HG02610 (cell line): ENCODE measurements at regions not wholly inside any gene's neighbourhood (a gene's known extent, or its start where the extent isn't known, plus 50 kb on each side); places are given as distances from the start of the nearest gene placed in this dataset.
A peak's percentile ranks its signal among the peaks of the same experiment; 100 is the strongest.

Source experiments
- ATAC-seq: cut with Tn5 transposase; IDR thresholded peaks from one replicate; pipeline ENCODE4 v1.9.1; 2021; ENCODE audit warnings: mild to moderate bottlenecking, moderate library complexity; ENCODE audit not compliant: unreplicated experiment

- no peak for ATAC-seq
These were observed 165.8 kb downstream of the UBE2E3 start for GRCh38 chr2:181146171-181146570.

DNA sequence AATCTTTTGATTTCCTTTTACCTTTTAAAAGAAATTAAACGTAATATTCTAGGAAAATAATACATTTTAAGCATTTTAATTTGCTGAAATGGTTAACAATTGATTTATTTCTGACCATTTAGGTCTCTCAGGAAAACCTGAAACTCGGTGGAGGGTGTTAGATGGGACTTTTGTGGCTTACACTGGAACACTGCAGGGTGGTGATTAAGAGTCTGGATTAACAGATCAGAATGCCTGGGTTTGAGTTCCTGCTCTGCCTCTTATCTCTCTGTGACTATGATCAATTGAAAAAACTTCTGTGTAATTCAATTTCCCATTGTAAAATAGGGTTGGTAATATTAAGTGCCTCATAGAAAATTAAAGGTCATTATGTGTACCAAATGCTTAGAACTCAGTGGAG, 168.7 kb downstream of the UBE2E3 start:
- ATAC-seq, result no peak

DNA sequence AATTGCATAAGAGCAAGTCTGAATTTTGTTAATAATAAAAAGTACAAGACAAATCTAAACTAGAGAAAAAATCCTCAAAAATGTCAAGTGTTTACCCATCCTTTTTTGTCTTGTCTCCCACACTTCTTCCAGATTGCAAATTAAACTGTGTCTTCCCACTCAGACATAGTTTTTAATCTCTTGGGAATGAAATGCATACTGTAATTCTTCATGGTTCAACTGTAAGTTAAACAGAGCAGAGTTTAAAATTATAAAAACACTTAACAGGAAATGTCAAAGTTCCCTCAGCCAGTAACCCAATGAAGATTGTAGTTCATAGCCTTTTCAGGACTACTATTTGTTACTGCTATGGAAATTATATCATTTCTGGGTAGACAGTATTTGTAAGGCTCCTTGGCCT, 171.8 kb downstream of the UBE2E3 start:
- no peak for ATAC-seq

GRCh38 chr2:181152701-181153100, 172.3 kb downstream of the UBE2E3 start:
- ATAC-seq, result no peak

DNA sequence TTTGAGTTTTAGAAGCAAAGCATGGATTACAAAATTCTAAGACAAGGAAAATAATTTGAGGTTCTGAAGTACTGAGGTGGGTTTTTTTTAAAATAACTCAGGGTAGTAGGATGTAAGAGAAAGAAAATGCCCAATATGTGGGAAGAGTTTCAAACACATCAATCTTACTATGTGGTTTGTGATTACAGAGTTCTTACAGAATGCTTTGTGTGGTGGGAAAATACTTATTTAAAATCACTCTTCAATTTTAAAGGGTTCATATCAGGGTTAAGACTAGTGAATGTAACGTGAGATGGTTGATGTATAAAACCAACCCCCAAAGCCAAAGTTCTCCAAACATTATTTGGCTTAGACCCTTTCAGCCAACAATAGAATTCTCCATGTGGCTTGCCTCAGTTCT, 173.5 kb downstream of the UBE2E3 start:
- ATAC-seq, result no peak

DNA sequence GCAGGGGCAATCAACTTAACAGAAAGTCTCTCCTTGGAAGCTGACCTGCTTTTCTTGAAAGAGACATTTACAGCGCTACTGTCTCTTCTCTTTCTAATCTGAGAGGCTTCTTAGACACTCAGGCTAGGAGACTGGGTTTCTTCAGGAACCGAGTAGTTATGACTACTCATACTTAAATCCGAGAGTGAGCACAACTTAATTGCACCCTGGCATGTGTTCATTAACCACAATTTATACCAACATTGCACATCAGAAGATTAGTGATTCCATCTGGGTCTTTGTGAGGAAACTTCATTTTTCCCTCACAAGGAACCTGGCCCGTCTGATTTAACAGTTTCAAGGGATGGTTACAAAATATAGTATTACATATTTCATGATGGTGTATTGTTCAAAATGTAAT, 176.9 kb downstream of the UBE2E3 start:
- no peak for ATAC-seq

DNA sequence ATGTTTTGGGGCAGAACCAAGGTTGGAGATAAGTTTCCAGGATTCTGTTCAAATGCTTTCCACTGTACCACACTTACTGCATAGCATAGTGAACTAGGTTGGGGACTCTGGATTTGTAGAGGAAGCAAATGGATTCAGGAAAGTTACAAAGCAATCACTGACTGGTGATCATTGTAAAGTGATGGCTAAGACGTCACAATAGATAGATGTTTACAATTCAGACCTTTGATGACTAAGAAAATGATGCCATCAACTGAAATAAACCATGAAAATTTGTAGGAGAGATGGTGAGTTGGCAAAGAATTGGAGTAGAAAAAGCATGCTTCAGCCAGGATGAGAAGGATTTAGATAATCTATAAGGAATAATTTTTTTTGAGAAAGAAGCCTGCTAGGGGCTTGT, 178.0 kb downstream of the UBE2E3 start:
- no peak for ATAC-seq

DNA sequence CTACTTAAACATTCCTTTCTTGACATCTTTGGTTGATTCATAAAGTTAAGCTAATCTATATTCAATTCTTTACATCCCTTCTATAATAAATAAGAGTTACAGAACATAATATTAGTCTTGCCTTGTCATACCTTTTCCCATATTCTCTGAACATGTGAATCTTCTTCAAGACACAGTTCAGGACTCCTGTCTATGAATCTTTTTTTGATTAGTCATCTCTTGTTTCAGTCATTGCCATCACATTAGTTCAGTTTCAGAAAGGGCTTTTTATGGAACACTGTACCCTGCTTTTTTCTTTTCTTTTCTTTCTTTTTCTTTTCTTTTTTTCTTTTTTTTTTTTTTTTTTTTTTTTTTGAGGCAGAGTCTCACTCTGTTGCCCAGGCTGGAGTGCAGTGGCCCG, 181.2 kb downstream of the UBE2E3 start:
- no peak for ATAC-seq

- no peak for ATAC-seq
These were observed 182.7 kb downstream of the UBE2E3 start for GRCh38 chr2:181163139-181163538.

DNA sequence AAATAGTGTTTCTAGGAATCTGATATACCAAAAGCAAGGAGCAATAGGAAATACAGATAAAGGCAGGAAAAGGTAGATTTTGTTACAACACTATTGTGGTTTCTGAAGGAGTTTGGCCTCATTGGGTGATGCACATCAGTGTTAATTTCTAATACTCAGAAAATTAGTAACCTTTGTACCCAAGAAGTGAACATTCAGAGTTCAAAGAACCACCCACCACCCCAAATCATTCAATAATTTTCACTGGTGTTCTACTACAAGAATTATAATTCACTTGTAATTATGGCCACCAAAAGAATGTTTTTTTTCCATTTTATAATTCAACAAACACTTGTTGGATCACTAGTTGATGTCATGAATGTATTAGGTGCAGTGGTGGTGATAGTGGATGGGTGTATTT, 183.3 kb downstream of the UBE2E3 start:
- no peak for ATAC-seq

DNA sequence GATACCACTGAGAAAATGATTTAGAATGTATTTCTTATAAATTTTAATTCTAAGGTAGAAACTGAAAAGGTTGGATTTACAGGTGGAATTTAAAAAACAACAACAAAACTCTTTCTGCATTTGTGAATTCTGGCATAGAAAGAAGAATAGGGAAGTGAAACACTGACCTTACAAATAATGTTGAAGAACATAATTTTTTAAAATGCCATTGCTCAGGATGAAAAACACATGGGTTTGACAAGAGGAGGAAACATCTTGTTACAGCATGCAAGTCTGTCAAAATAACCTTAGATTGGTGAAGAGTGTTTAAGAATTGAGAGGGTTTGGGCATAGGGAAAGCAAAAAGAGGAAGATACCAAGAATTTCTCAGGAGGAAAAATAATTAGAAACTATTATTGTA, 184.3 kb downstream of the UBE2E3 start:
- ATAC-seq, result peak; percentile 44

DNA sequence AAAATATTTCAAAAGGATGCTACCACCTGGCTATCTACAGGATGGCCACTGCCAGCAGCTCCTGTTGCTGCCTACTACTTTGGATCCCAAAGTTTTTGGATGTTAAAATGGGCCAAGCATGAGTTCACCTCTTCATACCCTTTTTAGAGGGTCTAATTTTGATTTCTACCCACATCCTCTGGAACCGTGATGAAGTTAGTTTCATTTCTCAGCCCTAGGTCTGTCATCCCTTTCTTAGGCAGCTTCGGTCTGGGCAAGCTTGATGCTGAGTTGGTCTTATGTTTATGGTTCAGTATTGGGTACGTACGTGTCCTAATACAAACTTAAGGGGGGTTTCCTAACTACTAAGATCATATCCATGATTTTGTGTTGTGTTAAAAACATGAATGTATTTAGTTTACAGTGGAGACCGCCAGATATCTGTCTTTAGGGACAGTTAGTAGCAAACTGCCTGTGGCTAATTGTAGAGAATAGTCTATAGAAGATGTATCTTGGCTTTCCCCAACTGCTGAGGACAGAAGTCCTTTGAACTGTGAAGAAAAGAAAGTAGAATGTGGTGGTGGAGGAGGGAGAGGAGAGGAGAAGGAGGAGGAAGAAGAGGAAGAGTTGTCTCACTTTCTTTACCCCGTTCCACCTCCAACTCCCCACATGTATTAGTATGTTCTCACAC, 184.9 kb downstream of the UBE2E3 start:
- peak; percentile 80 for ATAC-seq

DNA sequence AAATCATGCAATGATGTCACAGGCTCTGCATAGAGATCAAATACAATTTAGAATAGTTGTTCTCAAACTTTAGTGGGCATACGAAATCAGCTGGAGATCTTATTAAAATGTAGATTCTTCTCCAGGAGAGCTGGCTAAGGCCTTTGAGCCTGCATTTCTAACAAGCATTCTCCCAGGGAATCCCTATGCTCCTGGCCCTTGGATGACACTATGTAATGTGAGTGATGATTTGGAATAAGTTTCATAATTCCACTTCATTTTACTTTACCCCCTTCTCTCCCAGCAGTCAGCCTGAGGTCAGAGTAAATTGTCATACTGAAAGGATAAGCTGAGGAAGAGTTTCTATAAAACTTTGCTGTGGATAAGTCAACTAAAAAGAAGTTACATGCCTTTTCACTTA, 189.1 kb downstream of the UBE2E3 start:
- ATAC-seq, result no peak

- ATAC-seq, result no peak
These were observed 189.9 kb downstream of the UBE2E3 start for GRCh38 chr2:181170256-181170655.

DNA sequence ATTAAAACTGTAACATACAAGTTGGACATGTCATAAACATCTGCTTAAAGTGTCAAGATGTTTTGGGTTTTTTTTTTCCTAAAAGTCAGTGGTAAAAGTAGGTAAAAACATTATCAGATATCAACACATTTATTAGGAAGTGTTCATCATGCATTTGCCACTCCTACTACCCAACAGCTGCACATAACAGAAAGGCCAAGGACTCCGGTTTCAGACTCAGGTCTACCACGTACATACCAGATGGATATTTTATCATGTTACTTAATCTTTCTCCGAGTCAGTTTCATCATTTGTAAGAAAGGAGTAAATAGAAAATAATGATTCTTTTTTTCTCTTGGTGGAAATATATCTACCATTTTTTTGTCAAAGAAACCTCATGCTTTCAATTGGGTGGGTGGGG, 192.3 kb downstream of the UBE2E3 start:
- ATAC-seq, result no peak

GRCh38 chr2:181174611-181175580, 194.5 kb downstream of the UBE2E3 start:
- peak; percentile 69 for ATAC-seq

- no peak for ATAC-seq
These were observed 196.1 kb downstream of the UBE2E3 start for GRCh38 chr2:181176540-181176939.

GRCh38 chr2:181177376-181177775, 197.0 kb downstream of the UBE2E3 start:
- no peak for ATAC-seq

DNA sequence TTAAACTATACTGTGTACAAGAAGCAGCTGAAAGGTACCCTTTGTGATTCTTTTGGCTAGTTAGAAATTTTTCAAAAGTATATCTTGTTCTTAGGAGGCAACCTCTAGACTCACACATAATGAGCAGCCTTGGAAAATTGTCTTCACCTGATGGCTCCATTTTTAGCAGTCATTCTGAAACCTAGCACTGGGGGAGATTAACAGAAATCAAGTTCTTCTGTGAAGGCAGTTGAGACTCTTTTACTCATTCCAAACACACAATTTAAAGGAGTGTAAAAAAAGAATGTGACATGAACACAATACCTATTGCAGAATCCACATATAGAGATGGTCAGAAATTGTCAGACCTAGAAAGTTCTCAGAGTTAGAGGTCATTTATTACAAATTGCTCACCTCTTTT, 197.7 kb downstream of the UBE2E3 start:
- peak; percentile 53 for ATAC-seq

- ATAC-seq, result peak; percentile 51
These were observed 198.5 kb downstream of the UBE2E3 start for GRCh38 chr2:181178823-181179412.

DNA sequence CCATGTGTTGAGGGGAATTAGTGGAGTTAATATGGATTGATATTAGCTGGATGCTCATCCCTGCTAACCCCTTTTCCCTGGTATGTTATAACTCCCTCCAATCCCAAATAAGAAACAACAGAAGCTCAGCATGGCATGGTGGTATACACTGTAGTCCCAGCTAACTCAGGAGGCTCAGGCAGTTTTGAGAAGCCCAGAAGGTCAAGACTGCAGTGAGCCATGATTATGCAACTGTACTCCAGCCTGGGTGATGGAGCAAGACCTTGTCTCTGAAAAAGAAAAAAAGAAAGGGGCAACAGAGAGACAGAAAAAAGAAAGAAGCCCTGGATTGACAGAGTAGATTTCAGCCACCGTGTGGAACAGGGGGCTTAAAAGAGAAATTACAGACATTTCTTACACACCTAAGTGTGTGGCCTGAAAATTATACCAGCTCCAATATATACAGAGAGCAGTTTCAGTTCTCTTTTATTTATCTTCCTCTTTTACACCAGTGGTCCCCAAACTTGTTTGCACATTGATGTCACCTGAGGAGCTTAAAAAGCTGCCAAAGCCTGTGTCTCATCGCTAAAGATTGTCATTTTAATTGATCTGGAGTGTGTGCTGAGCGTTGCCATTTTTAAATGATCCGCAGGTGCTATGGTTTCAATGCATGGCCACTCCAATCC, 203.6 kb downstream of the UBE2E3 start:
- peak; percentile 90 for ATAC-seq
